NT2/D1 (cell line): ENCODE measurements at regions not wholly inside any gene's neighbourhood (a gene's known extent, or its start where the extent isn't known, plus 50 kb on each side); places are given as distances from the start of the nearest gene placed in this dataset.

Experiments
- DNase-seq: peaks from one replicate; pipeline ENCODE4 v3.0.0-alpha.2; 2011; ENCODE audit warnings: low read depth, low spot score
- H3K27me3 ChIP-seq: 2 replicates; pipeline ENCODE4 v1.6.0; 2011; ENCODE audit warnings: mild to moderate bottlenecking; ENCODE audit not compliant: insufficient read length, insufficient read depth
- H3K36me3 ChIP-seq: 2 replicates; pipeline ENCODE4 v1.6.1; 2011; ENCODE audit warnings: mild to moderate bottlenecking, low read length, mixed read lengths; ENCODE audit not compliant: insufficient read depth, insufficient read length
- H3K4me1 ChIP-seq: 2 replicates; pipeline ENCODE4 v1.5.1; 2011; ENCODE audit not compliant: insufficient read depth, insufficient read length
- H3K4me3 ChIP-seq: 2 replicates; pipeline ENCODE4 v1.5.1; 2011; ENCODE audit warnings: low read depth; ENCODE audit not compliant: insufficient read length
- H3K9ac ChIP-seq: 2 replicates; pipeline ENCODE4 v1.6.0; 2011; ENCODE audit warnings: low read depth; ENCODE audit not compliant: insufficient read length
- H3K9me3 ChIP-seq: 2 replicates; pipeline ENCODE4 v1.5.1; 2011; ENCODE audit warnings: mild to moderate bottlenecking, low read length; ENCODE audit not compliant: insufficient read depth
- SUZ12 ChIP-seq: IDR thresholded peaks from 2 replicates; pipeline ENCODE4 v1.6.1; 2011; ENCODE audit not compliant: insufficient read length, insufficient read depth; ENCODE audit errors: extremely low read depth
- YY1 ChIP-seq: IDR thresholded peaks from 2 replicates; pipeline ENCODE4 v1.6.1; 2011; ENCODE audit not compliant: insufficient read length, insufficient read depth
- ZNF274 ChIP-seq: IDR thresholded peaks from 2 replicates; pipeline ENCODE4 v1.6.1; 2011; ENCODE audit warnings: mild to moderate bottlenecking, low read depth, low read length

GRCh38 chr4:156528216-156528615, 443.4 kb downstream of the PDGFC start:
- H3K4me3 ChIP-seq = no peak overlapping the region
- H3K27me3 ChIP-seq = no peaks in the 10 kb centered on the region
- DNase-seq = no peak
- H3K36me3 ChIP-seq = no peaks in the 10 kb centered on the region
- H3K9ac ChIP-seq = no peak overlapping the region
- H3K4me1 ChIP-seq = no peaks in the 10 kb centered on the region
- TF ChIP-seq YY1 = no peak
- no peak for TF ChIP-seq ZNF274
- no peak for TF ChIP-seq SUZ12
- H3K9me3 ChIP-seq = no peaks in the 10 kb centered on the region

- H3K4me1 ChIP-seq = no peaks in the 10 kb centered on the region
- no peaks in the 10 kb centered on the region for H3K9me3 ChIP-seq
- no peak overlapping the region for H3K9ac ChIP-seq
- no peaks in the 10 kb centered on the region for H3K36me3 ChIP-seq
- H3K27me3 ChIP-seq = no peaks in the 10 kb centered on the region
- no peak for DNase-seq
- TF ChIP-seq ZNF274 (no peak), YY1 (no peak), SUZ12 (no peak)
- no peak overlapping the region for H3K4me3 ChIP-seq
Measured at GRCh38 chr4:156527237-156527993, 444.2 kb downstream of the PDGFC start.

GRCh38 chr4:156523991-156524390, 447.6 kb downstream of the PDGFC start:
- no peak for TF ChIP-seq ZNF274
- TF ChIP-seq YY1 = no peak
- no peak for TF ChIP-seq SUZ12
- DNase-seq = no peak
- no peaks in the 10 kb centered on the region for H3K36me3 ChIP-seq
- no peaks in the 10 kb centered on the region for H3K27me3 ChIP-seq
- H3K4me3 ChIP-seq = no peak overlapping the region
- H3K9me3 ChIP-seq = no peaks in the 10 kb centered on the region
- no peak overlapping the region for H3K9ac ChIP-seq
- H3K4me1 ChIP-seq = no peaks in the 10 kb centered on the region

GRCh38 chr4:156523492-156523891, 448.1 kb downstream of the PDGFC start:
- TF ChIP-seq SUZ12 = no peak
- Histone ChIP-seq H3K27me3 (no peaks in the 10 kb centered on the region), H3K4me1 (no peaks in the 10 kb centered on the region), H3K4me3 (no peak overlapping the region), H3K9me3 (no peaks in the 10 kb centered on the region), H3K9ac (no peak overlapping the region), H3K36me3 (no peaks in the 10 kb centered on the region)
- no peak for DNase-seq

GRCh38 chr4:156521631-156522030, 450.0 kb downstream of the PDGFC start:
- Histone ChIP-seq H3K4me1 (no peaks in the 10 kb centered on the region), H3K4me3 (no peak overlapping the region), H3K9ac (no peak overlapping the region), H3K36me3 (no peaks in the 10 kb centered on the region), H3K9me3 (no peaks in the 10 kb centered on the region), H3K27me3 (no peaks in the 10 kb centered on the region)
- TF ChIP-seq ZNF274 (no peak), YY1 (no peak), SUZ12 (no peak)
- no peak for DNase-seq

- H3K9me3 ChIP-seq = no peaks in the 10 kb centered on the region
- TF ChIP-seq ZNF274 (no peak), YY1 (no peak), SUZ12 (no peak)
- H3K27me3 ChIP-seq = no peaks in the 10 kb centered on the region
- H3K36me3 ChIP-seq = no peaks in the 10 kb centered on the region
- no peak overlapping the region for H3K4me3 ChIP-seq
- no peaks in the 10 kb centered on the region for H3K4me1 ChIP-seq
- DNase-seq = no peak
- no peak overlapping the region for H3K9ac ChIP-seq
Measured at GRCh38 chr4:156517956-156518355, 453.6 kb downstream of the PDGFC start.

- Histone ChIP-seq H3K9me3 (no peaks in the 10 kb centered on the region), H3K36me3 (no peaks in the 10 kb centered on the region), H3K27me3 (no peaks in the 10 kb centered on the region), H3K4me1 (no peaks in the 10 kb centered on the region), H3K4me3 (no peak overlapping the region), H3K9ac (no peak overlapping the region)
- TF ChIP-seq SUZ12 = no peak
- no peak for TF ChIP-seq ZNF274
- no peak for TF ChIP-seq YY1
- no peak for DNase-seq
Measured at GRCh38 chr4:156517546-156517945, 454.1 kb downstream of the PDGFC start.

- no peak for TF ChIP-seq SUZ12
- no peak for TF ChIP-seq YY1
- TF ChIP-seq ZNF274 = no peak
- no peaks in the 10 kb centered on the region for H3K36me3 ChIP-seq
- H3K4me1 ChIP-seq = no peaks in the 10 kb centered on the region
- H3K9ac ChIP-seq = no peak overlapping the region
- H3K27me3 ChIP-seq = no peaks in the 10 kb centered on the region
- H3K4me3 ChIP-seq = no peak overlapping the region
- no peaks in the 10 kb centered on the region for H3K9me3 ChIP-seq
- no peak for DNase-seq
Measured at GRCh38 chr4:156516698-156517097, 454.9 kb downstream of the PDGFC start.
